IMR-90 (cell line): ENCODE measurements at regions not wholly inside any gene's neighbourhood (a gene's known extent, or its start where the extent isn't known, plus 50 kb on each side); places are given as distances from the start of the nearest gene placed in this dataset.

Source experiments
- CEBPB ChIP-seq: IDR thresholded peaks from 2 replicates; pipeline ENCODE4 v1.6.1; 2012; ENCODE audit warnings: low read depth, low read length, improper control_type of control experiment
- CTCF ChIP-seq: conservative IDR thresholded peaks from 2 replicates; pipeline ENCODE4 v1.5.1; 2012; ENCODE audit warnings: mild to moderate bottlenecking, low read depth, low read length, improper control_type of control experiment
- ELK1 ChIP-seq: fragments of 150-350 bp; IDR thresholded peaks from 2 replicates; pipeline ENCODE4 v1.6.1; 2016; ENCODE audit warnings: low read depth, mild to moderate bottlenecking, low read length, moderate library complexity, borderline replicate concordance
- FOS ChIP-seq: fragments of 150-350 bp; IDR thresholded peaks from 2 replicates; pipeline ENCODE4 v1.6.1; 2016; ENCODE audit warnings: low read depth, low read length
- MAFK ChIP-seq: IDR thresholded peaks from 2 replicates; pipeline ENCODE4 v1.6.1; 2012; ENCODE audit warnings: low read depth, low read length, improper control_type of control experiment
- MAZ ChIP-seq: IDR thresholded peaks from 2 replicates; pipeline ENCODE4 v1.6.1; 2012; ENCODE audit warnings: low read depth, mild to moderate bottlenecking, low read length, improper control_type of control experiment, moderate library complexity, borderline replicate concordance
- MXI1 ChIP-seq: IDR thresholded peaks from 2 replicates; pipeline ENCODE4 v1.6.1; 2012; ENCODE audit warnings: low read depth, mild to moderate bottlenecking, low read length, moderate library complexity, borderline replicate concordance
- POLR2A ChIP-seq: IDR thresholded peaks from 2 replicates; pipeline ENCODE4 v1.6.1; 2012; ENCODE audit warnings: mild to moderate bottlenecking, low read depth, low read length
- RAD21 ChIP-seq: IDR thresholded peaks from 2 replicates; pipeline ENCODE4 v1.6.1; 2012; ENCODE audit warnings: low read length, improper control_type of control experiment
- RCOR1 ChIP-seq: IDR thresholded peaks from 2 replicates; pipeline ENCODE4 v1.6.1; 2012; ENCODE audit warnings: mild to moderate bottlenecking, low read length, improper control_type of control experiment; ENCODE audit not compliant: insufficient replicate concordance

GRCh38 chr22:27123880-27124279, 466.5 kb downstream of the MIAT start:
- no peak for TF ChIP-seq CTCF
- TF ChIP-seq RCOR1: no peak
- no peak for TF ChIP-seq RAD21
- TF ChIP-seq ELK1: no peak
- TF ChIP-seq MAFK: no peak
- TF ChIP-seq MXI1: no peak
- TF ChIP-seq POLR2A: no peak
- TF ChIP-seq FOS: no peak
- no peak for TF ChIP-seq CEBPB
- TF ChIP-seq MAZ: no peak
